ENCODE measurements at regions not wholly inside any gene's neighbourhood (a gene's known extent, or its start where the extent isn't known, plus 50 kb on each side); places are given as distances from the start of the nearest gene placed in this dataset.

- Histone ChIP-seq H3K23ac (ENCODE audit: low read depth, low read length) (no peak overlapping the region), H2AFZ (replicated peaks; ENCODE audit: low read length, poor library complexity) (no peak overlapping the region), H3K4ac (ENCODE audit: low read depth, low read length) (no peak overlapping the region), H2BK5ac (ENCODE audit: low read depth, low read length, poor library complexity, severe bottlenecking) (no peak overlapping the region), H3K27ac (ENCODE audit: insufficient read depth, low read length) (no peak overlapping the region), H3K14ac (replicated peaks; ENCODE audit: low read depth, low read length) (no peak overlapping the region), H2BK15ac (ENCODE audit: low read depth, low read length) (no peak overlapping the region), H3K9me1 (ENCODE audit: insufficient read depth, low read length) (no peaks in the 10 kb centered on the region; the same call in 1 of the 2 replicates), H2AK9ac (replicated peaks; ENCODE audit: low read depth, low read length, poor library complexity) (no peak overlapping the region), H3K36me3 (ENCODE audit: control insufficient read depth, insufficient read depth, low read length) (no peaks in the 10 kb centered on the region), H4K91ac (ENCODE audit: insufficient read depth, low read depth, low read length) (no peak overlapping the region), H4K5ac (ENCODE audit: low read depth, low read length) (no peak overlapping the region), H3K79me1 (ENCODE audit: low read depth in 1 of 2, low read length in 2 of 2) (no peaks in the 10 kb centered on the region), H2BK120ac (ENCODE audit: low read depth, low read length) (no peak overlapping the region; the same call in 1 of the 2 replicates), H3K27me3 (ENCODE audit: control insufficient read depth, insufficient read depth, low read length) (peaks cover 3% of the 10 kb centered on the region; the same call in 1 of the 2 replicates), H3K9me3 (ENCODE audit: control insufficient read depth, insufficient read depth, low read length) (no peaks in the 10 kb centered on the region), H3K4me2 (ENCODE audit: low read depth, low read length) (no peak overlapping the region), H3K9ac (ENCODE audit: low read depth, low read length) (no peak overlapping the region), H4K20me1 (ENCODE audit: insufficient read depth, low read length) (no peaks in the 10 kb centered on the region), H3K4me1 (ENCODE audit: control insufficient read depth, insufficient read depth, low read length) (no peaks in the 10 kb centered on the region), H4K8ac (ENCODE audit: low read depth in 2 of 2, low read length in 2 of 2) (no peak overlapping the region), H2BK20ac (ENCODE audit: low read depth, low read length) (no peak overlapping the region), H3K4me3 (ENCODE audit: insufficient read depth, low read depth, low read length) (no peak overlapping the region), H3K56ac (ENCODE audit: extremely low read depth, insufficient read depth, low read length) (no peak overlapping the region), H3K18ac (ENCODE audit: low read depth, low read length) (no peak overlapping the region), H2AK5ac (ENCODE audit: low read depth, low read length) (no peak overlapping the region; the same call in 1 of the 2 replicates)
- ATAC-seq (ENCODE audit: low read depth) = no peak
- ChIA-PET CTCF (no interaction called here), POLR2A (ENCODE audit: unreplicated experiment) (no interaction called here)
- intact Hi-C loops (cut with micrococcal nuclease) = no loop called here
- no TSS peak for BruUV-seq (replicated peaks)
- in situ Hi-C loops (cut with MboI; ENCODE audit: low sequenced_read_pairs) = no loop called here
- TF ChIP-seq FOS (IDR thresholded peaks at IDR 0.05; ENCODE audit: low read depth, low read length) (no peak), ELK1 (IDR thresholded peaks at IDR 0.05; ENCODE audit: borderline replicate concordance, low read depth, low read length) (no peak), SMC3 (IDR thresholded peaks at IDR 0.05; ENCODE audit: low read depth, low read length) (no peak), USF2 (IDR thresholded peaks at IDR 0.05; ENCODE audit: low read depth, low read length) (no peak), RCOR1 (IDR thresholded peaks at IDR 0.05; ENCODE audit: insufficient replicate concordance, low read length) (no peak), CHD1 (IDR thresholded peaks at IDR 0.05; ENCODE audit: low read depth, low read length) (no peak), BHLHE40 (IDR thresholded peaks at IDR 0.05; ENCODE audit: low read depth, low read length) (no peak), RFX5 (IDR thresholded peaks at IDR 0.05; ENCODE audit: low read depth, low read length) (no peak), POLR2A (IDR thresholded peaks at IDR 0.05; ENCODE audit: low read depth, low read length) (no peak), RAD21 (IDR thresholded peaks at IDR 0.05; ENCODE audit: low read length) (no peak), NFE2L2 (IDR thresholded peaks at IDR 0.05; ENCODE audit: low read depth, low read length) (no peak), CTCF (conservative IDR thresholded peaks at IDR 0.05; ENCODE audit: low read depth, low read length) (no peak)
- DNase-seq = no peak
- dilution Hi-C loops (cut with HindIII; ENCODE audit: low sequenced_read_pairs, unreplicated experiment) = no loop called here
- no CpG with 5 or more reads among the region's 3 CpGs for whole genome bisulfite sequencing, 2 experiments (ENCODE audit: extremely low coverage in 2 of 2, insufficient read length in 1 of 2)
Measured at GRCh38 chr18:24613896-24614640, 153.6 kb downstream of the HRH4 start.
